ENCODE measurements at regions not wholly inside any gene's neighbourhood (a gene's known extent, or its start where the extent isn't known, plus 50 kb on each side); places are given as distances from the start of the nearest gene placed in this dataset.

- SMC1A ChIA-PET (ENCODE audit: uncharacterized antibody, unreplicated experiment): no interaction called here
- CTCF ChIA-PET: no interaction called here
- in situ Hi-C loops (cut with MboI) (no loop called here), intact Hi-C loops (cut with micrococcal nuclease; ENCODE audit: unreplicated experiment) (no loop called here)
- BruUV-seq (replicated peaks): no TSS peak
- TF ChIP-seq IRF4 (IDR thresholded peaks at IDR 0.05; ENCODE audit: low read depth, low read length) (no peak), GATAD2B (conservative IDR thresholded peaks at IDR 0.05; ENCODE audit: low read depth) (no peak), HDAC2 (IDR thresholded peaks at IDR 0.05) (no peak), EGR1 (IDR thresholded peaks at IDR 0.05; ENCODE audit: borderline replicate concordance in 1 of 2, low read depth in 2 of 2, low read length in 2 of 2) (no peak), EZH2 (IDR thresholded peaks at IDR 0.05; ENCODE audit: borderline replicate concordance, control insufficient read depth, low read depth, low read length) (no peak), FOXK2 (IDR thresholded peaks at IDR 0.05) (no peak), NKRF (conservative IDR thresholded peaks at IDR 0.05) (no peak), POLR2A (IDR thresholded peaks at IDR 0.05; ENCODE audit: low read depth, low read length) (no peak), NR2C1 (IDR thresholded peaks at IDR 0.05) (no peak), NBN (IDR thresholded peaks at IDR 0.05) (no peak), SUZ12 (IDR thresholded peaks at IDR 0.05; ENCODE audit: unreplicated experiment) (no peak), NR2F1 (conservative IDR thresholded peaks at IDR 0.05) (no peak)
- TF ChIP-seq, protein P1, sequence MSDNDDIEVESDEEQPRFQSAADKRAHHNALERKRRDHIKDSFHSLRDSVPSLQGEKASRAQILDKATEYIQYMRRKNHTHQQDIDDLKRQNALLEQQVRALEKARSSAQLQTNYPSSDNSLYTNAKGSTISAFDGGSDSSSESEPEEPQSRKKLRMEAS (IDR thresholded peaks at IDR 0.05; ENCODE audit: low read depth, low read length): no peak
- TF ChIP-seq, protein P2, sequence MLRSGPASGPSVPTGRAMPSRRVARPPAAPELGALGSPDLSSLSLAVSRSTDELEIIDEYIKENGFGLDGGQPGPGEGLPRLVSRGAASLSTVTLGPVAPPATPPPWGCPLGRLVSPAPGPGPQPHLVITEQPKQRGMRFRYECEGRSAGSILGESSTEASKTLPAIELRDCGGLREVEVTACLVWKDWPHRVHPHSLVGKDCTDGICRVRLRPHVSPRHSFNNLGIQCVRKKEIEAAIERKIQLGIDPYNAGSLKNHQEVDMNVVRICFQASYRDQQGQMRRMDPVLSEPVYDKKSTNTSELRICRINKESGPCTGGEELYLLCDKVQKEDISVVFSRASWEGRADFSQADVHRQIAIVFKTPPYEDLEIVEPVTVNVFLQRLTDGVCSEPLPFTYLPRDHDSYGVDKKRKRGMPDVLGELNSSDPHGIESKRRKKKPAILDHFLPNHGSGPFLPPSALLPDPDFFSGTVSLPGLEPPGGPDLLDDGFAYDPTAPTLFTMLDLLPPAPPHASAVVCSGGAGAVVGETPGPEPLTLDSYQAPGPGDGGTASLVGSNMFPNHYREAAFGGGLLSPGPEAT (IDR thresholded peaks at IDR 0.05; ENCODE audit: low read depth): no peak
- Histone ChIP-seq H3K4me2 (ENCODE audit: control insufficient read depth, insufficient read depth) (no peak overlapping the region), H3K9me3 (replicated peaks; ENCODE audit: control insufficient read depth, insufficient read depth, low read length) (no peaks in the 10 kb centered on the region), H3K79me2 (ENCODE audit: control insufficient read depth, insufficient read depth, low read length) (no peaks in the 10 kb centered on the region), H2AFZ (ENCODE audit: control insufficient read depth, low read depth, low read length) (no peak overlapping the region), H3K36me3 (ENCODE audit: control insufficient read depth in 2 of 2, insufficient read depth in 2 of 2, low read length in 1 of 2) (no peaks in the 10 kb centered on the region), H3K9ac (ENCODE audit: control insufficient read depth, insufficient read depth, low read length) (no peak overlapping the region), H3K27me3 (replicated peaks in 1 of 2; ENCODE audit: control insufficient read depth in 2 of 2, insufficient read depth in 2 of 2, low read length in 1 of 2) (no peaks in the 10 kb centered on the region), H3K27ac (ENCODE audit: control insufficient read depth, insufficient read depth) (no peak overlapping the region), H4K20me1 (ENCODE audit: control insufficient read depth, insufficient read depth) (no peaks in the 10 kb centered on the region), H3K4me1 (ENCODE audit: control insufficient read depth, insufficient read depth, low read length) (no peaks in the 10 kb centered on the region), H3K4me3 (no peak overlapping the region)
- ATAC-seq: no peak
- RAD21 ChIA-PET (ENCODE audit: unreplicated experiment): no interaction called here
- POLR2A ChIA-PET: interaction anchor here (0.8 kb wide), 1 partner anchor 13 kb away, joined by 3 read pairs; no protein-coding TSS in a partner anchor
- whole genome bisulfite sequencing (ENCODE audit: insufficient coverage, insufficient replicate concordance, low lambda C conversion rate, missing lambda C conversion rate): 72% methylated on average over 7 of the region's 7 CpGs
- no peak for DNase-seq (ENCODE audit: low read depth, low spot score)
- FAIRE-seq: no peak
These were observed 85.9 kb upstream of the HELT start for GRCh38 chr4:184932343-184932742.
